GM19351 (cell line): ENCODE measurements at regions not wholly inside any gene's neighbourhood (a gene's known extent, or its start where the extent isn't known, plus 50 kb on each side); places are given as distances from the start of the nearest gene placed in this dataset.

Experiments used
- ATAC-seq: cut with Tn5 transposase; IDR thresholded peaks from one replicate; pipeline ENCODE4 v1.9.1; 2021; ENCODE audit warnings: mild to moderate bottlenecking, moderate library complexity; ENCODE audit not compliant: unreplicated experiment

- no peak for ATAC-seq
Observed at GRCh38 chr4:182188622-182189021, 54.6 kb upstream of the TENM3 start.

GRCh38 chr4:182189103-182189878 is 53.9 kb upstream of the TENM3 start:
- no peak for ATAC-seq

GRCh38 chr4:182190306-182190705 is 52.9 kb upstream of the TENM3 start:
- no peak for ATAC-seq

- no peak for ATAC-seq
Observed at GRCh38 chr4:182192511-182193181, 50.6 kb upstream of the TENM3 start.

GRCh38 chr4:182193311-182193710 is 49.9 kb upstream of the TENM3 start:
- ATAC-seq = no peak
